SK-N-SH treated with all-trans-retinoic acid at 6 μM for 48 hours (cell line): ENCODE measurements at regions not wholly inside any gene's neighbourhood (a gene's known extent, or its start where the extent isn't known, plus 50 kb on each side); places are given as distances from the start of the nearest gene placed in this dataset.

Experiments
- ATAC-seq: fragments of 200-7000 bp; cut with Tn5 transposase; 3 replicates; pipeline ENCODE4 v1.9.1; 2020; ENCODE audit warnings: mild to moderate bottlenecking, moderate library complexity
- ARNTL ChIP-seq: fragments of 450-650 bp; formaldehyde crosslinking; IDR thresholded peaks from 2 replicates; pipeline ENCODE4 v1.5.0; 2020; ENCODE audit warnings: low read depth, mild to moderate bottlenecking, moderate library complexity, borderline replicate concordance
- BACH2 ChIP-seq: fragments of 250-450 bp; sonication (Bioruptor Pico); IDR thresholded peaks from 2 replicates; pipeline ENCODE4 v1.9.0; 2021; ENCODE audit warnings: mild to moderate bottlenecking, borderline replicate concordance
- CSDC2 ChIP-seq: fragments of 250-450 bp; sonication (Bioruptor Pico); IDR thresholded peaks from 2 replicates; pipeline ENCODE4 v1.5.0; 2020; ENCODE audit warnings: mild to moderate bottlenecking, moderate library complexity
- ESRRG ChIP-seq: fragments of 250-450 bp; sonication (Bioruptor Pico); IDR thresholded peaks from 2 replicates; pipeline ENCODE4 v1.6.1; 2021; ENCODE audit warnings: mild to moderate bottlenecking
- GLIS3 ChIP-seq: fragments of 250-450 bp; sonication (Bioruptor Pico); IDR thresholded peaks from 2 replicates; pipeline ENCODE4 v1.5.0; 2020; ENCODE audit warnings: mild to moderate bottlenecking, moderate library complexity
- ISL1 ChIP-seq: fragments of 250-450 bp; sonication (Bioruptor Pico); IDR thresholded peaks from 2 replicates; pipeline ENCODE4 v2.1.2; 2022; ENCODE audit warnings: mild to moderate bottlenecking, moderate library complexity
- OSR1 ChIP-seq: fragments of 250-450 bp; sonication (Bioruptor Pico); IDR thresholded peaks from 2 replicates; pipeline ENCODE4 v1.8.0; 2022; ENCODE audit warnings: moderate library complexity, mild to moderate bottlenecking, inconsistent platforms
- PPARA ChIP-seq: fragments of 250-450 bp; sonication (Bioruptor Pico); IDR thresholded peaks from 2 replicates; pipeline ENCODE4 v1.5.0; 2020; ENCODE audit warnings: mild to moderate bottlenecking, borderline replicate concordance
- RARB ChIP-seq: fragments of 250-450 bp; sonication (Bioruptor Pico); IDR thresholded peaks from 2 replicates; pipeline ENCODE4 v1.8.0; 2021; ENCODE audit warnings: mild to moderate bottlenecking, moderate library complexity
- SNAI2 ChIP-seq: fragments of 250-450 bp; sonication (Bioruptor Pico); IDR thresholded peaks from 2 replicates; pipeline ENCODE4 v1.5.0; 2020; ENCODE audit warnings: mild to moderate bottlenecking, moderate library complexity
- TCF4 ChIP-seq: fragments of 250-450 bp; sonication (Bioruptor Pico); IDR thresholded peaks from 2 replicates; pipeline ENCODE4 v1.8.0; 2021; ENCODE audit warnings: mild to moderate bottlenecking, moderate library complexity, borderline replicate concordance
- TOX ChIP-seq: fragments of 250-450 bp; sonication (Bioruptor Pico); IDR thresholded peaks from 2 replicates; pipeline ENCODE4 v1.8.0; 2021; ENCODE audit warnings: mild to moderate bottlenecking, moderate library complexity, borderline replicate concordance
- ZC3H10 ChIP-seq: fragments of 250-450 bp; sonication (Bioruptor Pico); IDR thresholded peaks from 2 replicates; pipeline ENCODE4 v1.5.1; 2021; ENCODE audit warnings: mild to moderate bottlenecking, moderate library complexity
- ZFP3 ChIP-seq: fragments of 250-450 bp; sonication (Bioruptor Pico); IDR thresholded peaks from 2 replicates; pipeline ENCODE4 v1.5.0; 2020; ENCODE audit warnings: mild to moderate bottlenecking, moderate library complexity
- ZFP30 ChIP-seq: fragments of 450-650 bp; formaldehyde crosslinking; IDR thresholded peaks from 2 replicates; pipeline ENCODE4 v1.5.0; 2022; ENCODE audit warnings: mild to moderate bottlenecking, moderate library complexity
- ZNF565 ChIP-seq: fragments of 450-650 bp; formaldehyde crosslinking; conservative IDR thresholded peaks from 2 replicates; pipeline ENCODE4 v1.5.0; 2020; ENCODE audit warnings: low read depth, mild to moderate bottlenecking, moderate library complexity
- ZNF70 ChIP-seq: fragments of 450-650 bp; formaldehyde crosslinking; IDR thresholded peaks from 2 replicates; pipeline ENCODE4 v1.5.0; 2020; ENCODE audit warnings: mild to moderate bottlenecking, moderate library complexity
- TF ChIP-seq, protein P1 (sequence below): fragments of 250-450 bp; sonication (Bioruptor Pico); IDR thresholded peaks from 2 replicates; pipeline ENCODE4 v1.8.0; 2021; ENCODE audit warnings: low read depth, mild to moderate bottlenecking, moderate library complexity, borderline replicate concordance
- TF ChIP-seq, protein P2 (sequence below): fragments of 250-450 bp; sonication (Bioruptor Pico); IDR thresholded peaks from 2 replicates; pipeline ENCODE4 v1.5.1; 2020; ENCODE audit warnings: low read depth, mild to moderate bottlenecking, moderate library complexity
- TF ChIP-seq, protein P3 (sequence below): fragments of 250-450 bp; sonication (Bioruptor Pico); IDR thresholded peaks from 2 replicates; pipeline ENCODE4 v1.8.0; 2020; ENCODE audit warnings: mild to moderate bottlenecking, moderate library complexity, borderline replicate concordance
- TF ChIP-seq, protein P4 (sequence below): fragments of 250-450 bp; sonication (Bioruptor Pico); IDR thresholded peaks from 2 replicates; pipeline ENCODE4 v1.5.0; 2020; ENCODE audit warnings: mild to moderate bottlenecking, moderate library complexity
- TF ChIP-seq, protein P5 (sequence below): fragments of 250-450 bp; sonication (Bioruptor Pico); IDR thresholded peaks from 2 replicates; pipeline ENCODE4 v1.5.1; 2021; ENCODE audit warnings: mild to moderate bottlenecking, moderate library complexity

DNA sequence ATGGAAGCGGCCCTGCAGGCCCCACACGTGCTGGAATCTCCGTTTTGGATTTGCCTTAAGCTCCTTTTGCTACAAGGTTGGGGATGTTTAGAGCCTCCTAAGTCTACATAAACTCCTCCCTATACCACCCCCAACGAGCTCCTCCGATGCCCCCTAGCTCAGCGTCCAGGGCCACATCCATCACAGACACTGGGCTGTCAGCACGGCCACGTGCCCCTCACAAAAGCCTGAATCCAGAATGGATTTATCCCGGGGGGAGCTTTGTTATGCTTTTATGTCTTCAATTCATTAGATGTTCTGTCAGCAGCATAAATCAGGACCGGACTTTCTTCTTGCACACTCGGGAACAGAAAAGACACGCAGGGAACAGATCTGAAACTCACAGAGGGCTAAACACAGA lies 52.6 kb upstream of the CD82 start:
- TF ChIP-seq, protein P1, sequence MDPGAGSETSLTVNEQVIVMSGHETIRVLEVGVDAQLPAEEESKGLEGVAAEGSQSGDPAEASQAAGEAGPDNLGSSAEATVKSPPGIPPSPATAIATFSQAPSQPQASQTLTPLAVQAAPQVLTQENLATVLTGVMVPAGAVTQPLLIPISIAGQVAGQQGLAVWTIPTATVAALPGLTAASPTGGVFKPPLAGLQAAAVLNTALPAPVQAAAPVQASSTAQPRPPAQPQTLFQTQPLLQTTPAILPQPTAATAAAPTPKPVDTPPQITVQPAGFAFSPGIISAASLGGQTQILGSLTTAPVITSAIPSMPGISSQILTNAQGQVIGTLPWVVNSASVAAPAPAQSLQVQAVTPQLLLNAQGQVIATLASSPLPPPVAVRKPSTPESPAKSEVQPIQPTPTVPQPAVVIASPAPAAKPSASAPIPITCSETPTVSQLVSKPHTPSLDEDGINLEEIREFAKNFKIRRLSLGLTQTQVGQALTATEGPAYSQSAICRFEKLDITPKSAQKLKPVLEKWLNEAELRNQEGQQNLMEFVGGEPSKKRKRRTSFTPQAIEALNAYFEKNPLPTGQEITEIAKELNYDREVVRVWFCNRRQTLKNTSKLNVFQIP (CRISPR knock-in tag), result no peak
- TF ChIP-seq ISL1 (CRISPR knock-in tag) (no peak), ZNF565 (CRISPR knock-in tag) (no peak), TOX (CRISPR knock-in tag) (no peak), ZFP3 (CRISPR knock-in tag) (no peak), ESRRG (CRISPR knock-in tag) (no peak), GLIS3 (CRISPR knock-in tag) (no peak), ZFP30 (no peak), ZNF70 (no peak)
- TF ChIP-seq, protein P2, sequence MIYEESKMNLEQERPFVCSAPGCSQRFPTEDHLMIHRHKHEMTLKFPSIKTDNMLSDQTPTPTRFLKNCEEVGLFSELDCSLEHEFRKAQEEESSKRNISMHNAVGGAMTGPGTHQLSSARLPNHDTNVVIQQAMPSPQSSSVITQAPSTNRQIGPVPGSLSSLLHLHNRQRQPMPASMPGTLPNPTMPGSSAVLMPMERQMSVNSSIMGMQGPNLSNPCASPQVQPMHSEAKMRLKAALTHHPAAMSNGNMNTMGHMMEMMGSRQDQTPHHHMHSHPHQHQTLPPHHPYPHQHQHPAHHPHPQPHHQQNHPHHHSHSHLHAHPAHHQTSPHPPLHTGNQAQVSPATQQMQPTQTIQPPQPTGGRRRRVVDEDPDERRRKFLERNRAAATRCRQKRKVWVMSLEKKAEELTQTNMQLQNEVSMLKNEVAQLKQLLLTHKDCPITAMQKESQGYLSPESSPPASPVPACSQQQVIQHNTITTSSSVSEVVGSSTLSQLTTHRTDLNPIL (CRISPR knock-in tag), result no peak
- TF ChIP-seq, protein P3, sequence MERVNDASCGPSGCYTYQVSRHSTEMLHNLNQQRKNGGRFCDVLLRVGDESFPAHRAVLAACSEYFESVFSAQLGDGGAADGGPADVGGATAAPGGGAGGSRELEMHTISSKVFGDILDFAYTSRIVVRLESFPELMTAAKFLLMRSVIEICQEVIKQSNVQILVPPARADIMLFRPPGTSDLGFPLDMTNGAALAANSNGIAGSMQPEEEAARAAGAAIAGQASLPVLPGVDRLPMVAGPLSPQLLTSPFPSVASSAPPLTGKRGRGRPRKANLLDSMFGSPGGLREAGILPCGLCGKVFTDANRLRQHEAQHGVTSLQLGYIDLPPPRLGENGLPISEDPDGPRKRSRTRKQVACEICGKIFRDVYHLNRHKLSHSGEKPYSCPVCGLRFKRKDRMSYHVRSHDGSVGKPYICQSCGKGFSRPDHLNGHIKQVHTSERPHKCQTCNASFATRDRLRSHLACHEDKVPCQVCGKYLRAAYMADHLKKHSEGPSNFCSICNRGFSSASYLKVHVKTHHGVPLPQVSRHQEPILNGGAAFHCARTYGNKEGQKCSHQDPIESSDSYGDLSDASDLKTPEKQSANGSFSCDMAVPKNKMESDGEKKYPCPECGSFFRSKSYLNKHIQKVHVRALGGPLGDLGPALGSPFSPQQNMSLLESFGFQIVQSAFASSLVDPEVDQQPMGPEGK (CRISPR knock-in tag), result no peak
- ATAC-seq, result no peak

DNA sequence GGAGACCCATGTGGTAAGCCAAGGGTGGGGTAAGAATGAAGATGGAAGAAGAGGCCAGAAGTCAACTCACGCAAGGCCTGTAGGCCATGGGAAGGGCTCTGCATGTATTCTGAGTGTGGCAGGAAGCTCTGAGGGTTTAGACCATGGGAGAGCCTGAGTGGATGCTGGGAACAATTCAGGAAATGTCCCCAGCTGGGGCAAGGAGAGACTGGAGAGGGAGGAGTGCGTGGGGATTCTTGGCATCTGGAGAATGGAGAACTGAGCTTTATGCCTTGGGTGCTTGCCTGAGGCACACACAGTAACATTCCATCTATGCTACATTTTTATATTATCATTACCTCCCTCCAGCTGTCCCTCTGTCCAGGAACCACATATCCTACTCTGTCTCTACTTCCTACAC lies 50.4 kb upstream of the CD82 start:
- ATAC-seq, result no peak
- TF ChIP-seq CSDC2, result no peak
- no peak for TF ChIP-seq ARNTL (CRISPR knock-in tag)
- TF ChIP-seq ISL1 (CRISPR knock-in tag), result no peak
- TF ChIP-seq, protein P4, sequence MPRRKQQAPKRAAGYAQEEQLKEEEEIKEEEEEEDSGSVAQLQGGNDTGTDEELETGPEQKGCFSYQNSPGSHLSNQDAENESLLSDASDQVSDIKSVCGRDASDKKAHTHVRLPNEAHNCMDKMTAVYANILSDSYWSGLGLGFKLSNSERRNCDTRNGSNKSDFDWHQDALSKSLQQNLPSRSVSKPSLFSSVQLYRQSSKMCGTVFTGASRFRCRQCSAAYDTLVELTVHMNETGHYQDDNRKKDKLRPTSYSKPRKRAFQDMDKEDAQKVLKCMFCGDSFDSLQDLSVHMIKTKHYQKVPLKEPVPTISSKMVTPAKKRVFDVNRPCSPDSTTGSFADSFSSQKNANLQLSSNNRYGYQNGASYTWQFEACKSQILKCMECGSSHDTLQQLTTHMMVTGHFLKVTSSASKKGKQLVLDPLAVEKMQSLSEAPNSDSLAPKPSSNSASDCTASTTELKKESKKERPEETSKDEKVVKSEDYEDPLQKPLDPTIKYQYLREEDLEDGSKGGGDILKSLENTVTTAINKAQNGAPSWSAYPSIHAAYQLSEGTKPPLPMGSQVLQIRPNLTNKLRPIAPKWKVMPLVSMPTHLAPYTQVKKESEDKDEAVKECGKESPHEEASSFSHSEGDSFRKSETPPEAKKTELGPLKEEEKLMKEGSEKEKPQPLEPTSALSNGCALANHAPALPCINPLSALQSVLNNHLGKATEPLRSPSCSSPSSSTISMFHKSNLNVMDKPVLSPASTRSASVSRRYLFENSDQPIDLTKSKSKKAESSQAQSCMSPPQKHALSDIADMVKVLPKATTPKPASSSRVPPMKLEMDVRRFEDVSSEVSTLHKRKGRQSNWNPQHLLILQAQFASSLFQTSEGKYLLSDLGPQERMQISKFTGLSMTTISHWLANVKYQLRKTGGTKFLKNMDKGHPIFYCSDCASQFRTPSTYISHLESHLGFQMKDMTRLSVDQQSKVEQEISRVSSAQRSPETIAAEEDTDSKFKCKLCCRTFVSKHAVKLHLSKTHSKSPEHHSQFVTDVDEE (CRISPR knock-in tag), result no peak
- TF ChIP-seq SNAI2 (CRISPR knock-in tag), result no peak
- TF ChIP-seq GLIS3 (CRISPR knock-in tag), result no peak
- no peak for TF ChIP-seq ZC3H10 (CRISPR knock-in tag)
- no peak for TF ChIP-seq OSR1 (CRISPR knock-in tag)
- no peak for TF ChIP-seq TCF4 (CRISPR knock-in tag)
- TF ChIP-seq, protein P3 (CRISPR knock-in tag), result no peak
- TF ChIP-seq BACH2 (CRISPR knock-in tag), result no peak
- TF ChIP-seq, protein P2 (CRISPR knock-in tag), result no peak
- TF ChIP-seq, protein P5, sequence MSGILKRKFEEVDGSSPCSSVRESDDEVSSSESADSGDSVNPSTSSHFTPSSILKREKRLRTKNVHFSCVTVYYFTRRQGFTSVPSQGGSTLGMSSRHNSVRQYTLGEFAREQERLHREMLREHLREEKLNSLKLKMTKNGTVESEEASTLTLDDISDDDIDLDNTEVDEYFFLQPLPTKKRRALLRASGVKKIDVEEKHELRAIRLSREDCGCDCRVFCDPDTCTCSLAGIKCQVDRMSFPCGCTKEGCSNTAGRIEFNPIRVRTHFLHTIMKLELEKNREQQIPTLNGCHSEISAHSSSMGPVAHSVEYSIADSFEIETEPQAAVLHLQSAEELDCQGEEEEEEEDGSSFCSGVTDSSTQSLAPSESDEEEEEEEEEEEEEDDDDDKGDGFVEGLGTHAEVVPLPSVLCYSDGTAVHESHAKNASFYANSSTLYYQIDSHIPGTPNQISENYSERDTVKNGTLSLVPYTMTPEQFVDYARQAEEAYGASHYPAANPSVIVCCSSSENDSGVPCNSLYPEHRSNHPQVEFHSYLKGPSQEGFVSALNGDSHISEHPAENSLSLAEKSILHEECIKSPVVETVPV (CRISPR knock-in tag), result no peak
- TF ChIP-seq PPARA (CRISPR knock-in tag), result no peak
- no peak for TF ChIP-seq ZFP3 (CRISPR knock-in tag)
- TF ChIP-seq RARB (CRISPR knock-in tag), result no peak
- TF ChIP-seq ZNF70, result no peak
- TF ChIP-seq ZNF565 (CRISPR knock-in tag), result no peak
